Bronchial epithelial cell (primary cell): ENCODE measurements at regions not wholly inside any gene's neighbourhood (a gene's known extent, or its start where the extent isn't known, plus 50 kb on each side); places are given as distances from the start of the nearest gene placed in this dataset.

Experiments
- DNase-seq: peaks from one replicate; pipeline ENCODE4 v3.0.0-alpha.2; 2010; ENCODE audit warnings: low read depth
- FAIRE-seq: peaks from 2 replicates; lab custom pipeline; 2011; peaks lifted over from hg19 to GRCh38; lab: Jason Lieb, UNC
- H3K27me3 ChIP-seq: 2 replicates; pipeline ENCODE4 v1.5.1; 2011; ENCODE audit warnings: low read length; ENCODE audit not compliant: control insufficient read depth, insufficient read depth
- H3K36me3 ChIP-seq: 2 replicates; pipeline ENCODE4 v1.5.1; 2011; ENCODE audit warnings: low read length; ENCODE audit not compliant: control insufficient read depth, insufficient read depth
- H3K4me3 ChIP-seq: 2 replicates; pipeline ENCODE4 v1.5.1; 2011; ENCODE audit warnings: mild to moderate bottlenecking, low read depth, low read length, control low read depth
- TF ChIP-seq, protein P1 (sequence below): IDR thresholded peaks from 2 replicates; pipeline ENCODE4 v1.5.1; 2011; ENCODE audit warnings: mild to moderate bottlenecking, moderate library complexity, low read length, control low read depth, inconsistent platforms; ENCODE audit not compliant: insufficient read depth, severe bottlenecking

DNA sequence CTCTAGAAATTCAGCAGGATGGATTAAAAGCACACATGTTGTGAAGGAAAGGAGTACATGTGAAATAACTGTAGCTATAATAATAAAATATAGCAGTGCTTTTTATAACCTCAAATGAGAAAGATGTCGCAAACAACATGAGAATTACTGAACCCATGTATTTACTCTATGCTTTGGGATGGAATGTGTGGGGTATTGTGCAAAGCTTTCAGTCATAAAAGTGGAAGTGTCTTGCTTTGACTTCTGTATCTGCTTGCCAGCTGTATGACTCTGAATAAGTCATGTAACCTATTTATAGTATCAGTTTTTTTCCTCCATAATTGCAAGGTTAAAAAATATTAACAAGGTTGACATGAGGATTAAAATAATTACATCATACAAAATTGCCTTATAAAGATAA is 519.3 kb upstream of the CADM2 start:
- H3K27me3 ChIP-seq = no peaks in the 10 kb centered on the region
- H3K36me3 ChIP-seq = no peaks in the 10 kb centered on the region
- H3K4me3 ChIP-seq = no peak overlapping the region
- peak; percentile 2 for DNase-seq
- TF ChIP-seq, protein P1, sequence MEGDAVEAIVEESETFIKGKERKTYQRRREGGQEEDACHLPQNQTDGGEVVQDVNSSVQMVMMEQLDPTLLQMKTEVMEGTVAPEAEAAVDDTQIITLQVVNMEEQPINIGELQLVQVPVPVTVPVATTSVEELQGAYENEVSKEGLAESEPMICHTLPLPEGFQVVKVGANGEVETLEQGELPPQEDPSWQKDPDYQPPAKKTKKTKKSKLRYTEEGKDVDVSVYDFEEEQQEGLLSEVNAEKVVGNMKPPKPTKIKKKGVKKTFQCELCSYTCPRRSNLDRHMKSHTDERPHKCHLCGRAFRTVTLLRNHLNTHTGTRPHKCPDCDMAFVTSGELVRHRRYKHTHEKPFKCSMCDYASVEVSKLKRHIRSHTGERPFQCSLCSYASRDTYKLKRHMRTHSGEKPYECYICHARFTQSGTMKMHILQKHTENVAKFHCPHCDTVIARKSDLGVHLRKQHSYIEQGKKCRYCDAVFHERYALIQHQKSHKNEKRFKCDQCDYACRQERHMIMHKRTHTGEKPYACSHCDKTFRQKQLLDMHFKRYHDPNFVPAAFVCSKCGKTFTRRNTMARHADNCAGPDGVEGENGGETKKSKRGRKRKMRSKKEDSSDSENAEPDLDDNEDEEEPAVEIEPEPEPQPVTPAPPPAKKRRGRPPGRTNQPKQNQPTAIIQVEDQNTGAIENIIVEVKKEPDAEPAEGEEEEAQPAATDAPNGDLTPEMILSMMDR = no peak
- no peak for FAIRE-seq

DNA sequence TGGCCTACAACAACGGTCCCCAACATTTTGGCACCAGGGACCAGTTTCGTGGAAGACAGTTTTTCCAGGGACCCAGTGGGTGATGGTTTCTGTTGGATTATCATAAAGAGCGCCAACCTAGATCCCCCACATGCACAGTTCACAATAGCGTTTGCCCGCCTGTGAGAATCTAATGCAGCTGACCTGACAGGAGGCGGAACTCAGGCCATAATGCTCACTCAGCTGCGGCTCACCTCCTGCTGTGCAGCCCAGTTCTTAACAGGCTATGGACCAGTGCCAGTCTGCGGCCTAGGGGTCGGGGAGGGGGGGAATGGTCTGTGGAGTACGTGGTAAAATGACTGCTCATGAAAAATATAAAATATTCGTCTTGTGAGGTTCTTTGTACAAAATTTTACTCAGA is 518.5 kb upstream of the CADM2 start:
- DNase-seq = no peak

DNA sequence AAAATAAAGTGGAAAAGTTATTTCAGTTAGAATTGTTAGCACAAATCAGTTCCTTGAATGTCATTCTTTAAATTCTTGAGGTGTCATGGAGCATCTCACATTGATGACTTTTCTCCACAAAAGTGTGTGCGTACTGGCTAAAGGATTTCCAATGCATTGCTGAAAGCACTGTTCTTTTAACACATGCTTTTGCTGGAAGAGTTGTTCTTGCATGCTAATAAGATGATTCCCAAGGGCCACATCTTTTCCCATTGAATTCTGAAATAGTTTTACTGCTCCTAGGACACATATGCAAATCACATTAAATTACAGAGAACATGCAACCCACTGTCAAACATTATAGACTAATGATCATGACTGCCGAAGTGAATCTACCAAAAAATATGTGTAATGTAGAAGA is 516.3 kb upstream of the CADM2 start:
- FAIRE-seq (no peak), DNase-seq (no peak)
- Histone ChIP-seq H3K36me3 (no peaks in the 10 kb centered on the region), H3K4me3 (no peak overlapping the region), H3K27me3 (no peaks in the 10 kb centered on the region)
- TF ChIP-seq, protein P1 = no peak

More for the DNA sequence above, 518.5 kb upstream of the CADM2 start:
- no peaks in the 10 kb centered on the region for H3K36me3 ChIP-seq
- H3K4me3 ChIP-seq = no peak overlapping the region
- no peak for FAIRE-seq
- H3K27me3 ChIP-seq = no peaks in the 10 kb centered on the region
- TF ChIP-seq, protein P1 = no peak

DNA sequence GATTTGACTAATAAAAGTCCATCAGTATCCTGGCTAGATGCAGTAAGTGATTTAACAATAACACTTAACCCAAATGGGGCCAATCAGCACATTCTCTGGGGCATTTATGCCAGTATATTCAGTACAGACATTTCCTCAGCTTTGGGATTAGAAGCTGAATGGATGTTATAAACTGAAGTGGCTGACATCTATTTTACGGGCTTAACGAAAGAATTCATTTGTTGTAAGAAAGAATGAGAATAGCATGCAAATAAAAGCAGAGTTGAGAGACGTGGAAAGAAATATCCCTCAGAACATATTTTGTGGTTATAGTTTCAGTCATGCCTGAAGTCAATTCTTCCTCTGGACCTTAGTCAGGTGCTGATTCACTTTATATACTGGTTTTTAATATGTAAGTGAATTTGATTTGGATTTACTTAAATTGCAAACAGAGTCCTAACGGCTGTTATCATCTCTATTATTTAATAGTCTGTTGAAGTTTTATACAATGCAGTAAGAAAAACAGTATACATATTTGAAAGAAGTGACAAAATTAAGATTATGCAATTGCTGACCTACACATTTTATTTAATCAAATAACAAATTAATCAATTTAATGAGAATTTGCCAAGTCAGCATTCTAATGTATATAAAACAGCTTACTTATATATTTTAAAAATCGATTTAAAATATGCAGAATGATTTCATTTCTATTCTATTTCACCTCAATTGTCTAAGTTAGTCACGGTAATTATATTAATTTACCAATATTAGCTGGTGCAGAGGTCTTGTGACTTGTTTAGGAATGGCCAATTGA is 513.9 kb upstream of the CADM2 start:
- Histone ChIP-seq H3K36me3 (no peaks in the 10 kb centered on the region), H3K4me3 (no peak overlapping the region), H3K27me3 (no peaks in the 10 kb centered on the region)
- DNase-seq (no peak), FAIRE-seq (no peak)
- TF ChIP-seq, protein P1 = no peak

DNA sequence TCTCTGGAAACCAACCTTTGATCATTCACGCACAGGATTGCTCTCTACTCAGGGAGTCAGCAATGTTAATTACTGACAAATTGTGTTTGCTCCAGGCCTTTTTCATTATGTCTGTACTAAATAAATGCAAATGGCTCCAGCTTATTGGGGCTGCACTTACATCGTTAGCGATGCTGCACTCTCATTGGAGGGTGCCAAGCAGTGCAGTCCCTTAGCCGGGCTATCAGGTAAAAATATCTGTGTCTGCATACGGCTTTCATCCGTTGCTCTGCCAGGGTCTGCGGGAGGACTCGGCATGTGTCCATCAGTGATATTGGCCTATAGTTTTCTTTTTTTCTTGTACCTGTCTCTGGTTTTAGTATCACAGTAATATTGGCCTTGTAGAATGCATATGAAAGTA is 471.5 kb upstream of the CADM2 start:
- DNase-seq = no peak

More for the DNA sequence above, 471.5 kb upstream of the CADM2 start:
- no peaks in the 10 kb centered on the region for H3K36me3 ChIP-seq
- H3K27me3 ChIP-seq = no peaks in the 10 kb centered on the region
- H3K4me3 ChIP-seq = no peak overlapping the region
- TF ChIP-seq, protein P1 = no peak
- FAIRE-seq = no peak
